ENCODE measurements at regions not wholly inside any gene's neighbourhood (a gene's known extent, or its start where the extent isn't known, plus 50 kb on each side); places are given as distances from the start of the nearest gene placed in this dataset.

DNA sequence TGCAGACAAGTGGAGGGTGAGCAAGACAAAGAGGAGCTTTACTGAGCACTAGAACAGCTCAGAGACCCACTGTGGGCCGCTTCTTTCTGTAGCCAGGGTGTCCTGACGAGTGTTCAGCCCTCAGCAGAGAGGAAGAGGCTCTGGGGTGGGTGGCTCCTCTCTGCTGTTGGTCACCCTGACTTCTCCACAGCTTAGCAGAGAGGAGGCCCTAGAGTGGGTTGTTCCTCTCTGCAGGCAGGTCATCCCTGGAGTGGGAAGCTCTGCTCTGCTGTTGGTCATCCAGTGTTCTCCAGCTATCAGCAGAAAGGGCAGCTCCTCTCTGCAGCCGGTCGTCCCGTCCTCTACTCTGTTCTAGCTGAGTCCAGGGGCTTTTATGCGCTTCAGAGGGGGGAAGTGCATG, 286.5 kb downstream of the ICOS start:
- TF ChIP-seq, protein P1, sequence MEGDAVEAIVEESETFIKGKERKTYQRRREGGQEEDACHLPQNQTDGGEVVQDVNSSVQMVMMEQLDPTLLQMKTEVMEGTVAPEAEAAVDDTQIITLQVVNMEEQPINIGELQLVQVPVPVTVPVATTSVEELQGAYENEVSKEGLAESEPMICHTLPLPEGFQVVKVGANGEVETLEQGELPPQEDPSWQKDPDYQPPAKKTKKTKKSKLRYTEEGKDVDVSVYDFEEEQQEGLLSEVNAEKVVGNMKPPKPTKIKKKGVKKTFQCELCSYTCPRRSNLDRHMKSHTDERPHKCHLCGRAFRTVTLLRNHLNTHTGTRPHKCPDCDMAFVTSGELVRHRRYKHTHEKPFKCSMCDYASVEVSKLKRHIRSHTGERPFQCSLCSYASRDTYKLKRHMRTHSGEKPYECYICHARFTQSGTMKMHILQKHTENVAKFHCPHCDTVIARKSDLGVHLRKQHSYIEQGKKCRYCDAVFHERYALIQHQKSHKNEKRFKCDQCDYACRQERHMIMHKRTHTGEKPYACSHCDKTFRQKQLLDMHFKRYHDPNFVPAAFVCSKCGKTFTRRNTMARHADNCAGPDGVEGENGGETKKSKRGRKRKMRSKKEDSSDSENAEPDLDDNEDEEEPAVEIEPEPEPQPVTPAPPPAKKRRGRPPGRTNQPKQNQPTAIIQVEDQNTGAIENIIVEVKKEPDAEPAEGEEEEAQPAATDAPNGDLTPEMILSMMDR (IDR thresholded peaks at IDR 0.05): no peak
- TF ChIP-seq POLR2A (IDR thresholded peaks at IDR 0.05): no peak

Data from lower leg skin (tissue), 3 donors.